Right cardiac atrium (tissue), 5 donors: ENCODE measurements at regions not wholly inside any gene's neighbourhood (a gene's known extent, or its start where the extent isn't known, plus 50 kb on each side); places are given as distances from the start of the nearest gene placed in this dataset.
A peak's percentile ranks its signal among the peaks of the same experiment; 100 is the strongest.
"Not testable (repeated sequence)": the region's sequence is repeated elsewhere in the genome, so short reads cannot be mapped to it uniquely, and the experiment has no call there.

ENCODE experiments used
- ATAC-seq, 2 donors: fragments of 200-7000 bp; cut with Tn5 transposase; one replicate each; pipeline versions ENCODE4 v1.8.0 to v1.9.1; 2020; ENCODE audit warnings: moderate library complexity in 2 of 2, mild to moderate bottlenecking in 1 of 2
- DNase-seq, 3 donors: peaks; one replicate each; pipeline ENCODE4 v3.0.0-alpha.2; 2020
- H3K27ac ChIP-seq: one replicate; pipeline ENCODE4 v1.5.1; 2013; ENCODE audit warnings: mild to moderate bottlenecking, low read length, control low read depth, moderate library complexity
- H3K27me3 ChIP-seq: one replicate; pipeline ENCODE4 v1.6.1; 2013; ENCODE audit not compliant: control insufficient read depth, insufficient read depth
- H3K4me1 ChIP-seq: one replicate; pipeline ENCODE4 v1.6.1; 2013; ENCODE audit warnings: low read length; ENCODE audit not compliant: control insufficient read depth, insufficient read depth
- H3K4me3 ChIP-seq: one replicate; pipeline ENCODE4 v1.5.1; 2013; ENCODE audit warnings: low read length, control low read depth
- H3K9me3 ChIP-seq: one replicate; pipeline ENCODE4 v1.6.1; 2013; ENCODE audit warnings: low read length; ENCODE audit not compliant: control insufficient read depth
- WGBS: extraction: QIAGEN DNeasy Blood & Tissue Kit; methylation state at CpG from one replicate; pipeline ENCODE4 v1.1.7; 2013; 5-methylcytosine and 5-hydroxymethylcytosine counted together
- intact Hi-C, 4 donors: fragments of 100-400 bp; cut with DNase I; formaldehyde crosslinking; loops; one replicate each; pipeline versions ENCODE4 v1.11.0 to v1.14.0; 2022 to 2023
- donor health status: healthy with polysubstance abuse.
- donor health status: DM: no; HTN: yes; CAD: no.
- donor health status: DM: no; HTN: no; CAD: no.
- donor health status: DM: no; HTN: yes; CAD: no; lungs with severe emphysema.
- donor health status: DM: yes; HTN: yes; CAD: no.

- no peaks in the 10 kb centered on the region for H3K9me3 ChIP-seq
- H3K27me3 ChIP-seq = no peaks in the 10 kb centered on the region
- no peak for ATAC-seq
- DNase-seq = no peak
- H3K27ac ChIP-seq = no peak overlapping the region
- no peak overlapping the region for H3K4me3 ChIP-seq
- WGBS = 77% methylated on average over 5 of the region's 5 CpGs
- no peaks in the 10 kb centered on the region for H3K4me1 ChIP-seq
- intact Hi-C loops = no loop called here
Measured at GRCh38 chr6:19609972-19610641, 227.1 kb upstream of the ID4 start.

GRCh38 chr6:19612672-19613466, 224.3 kb upstream of the ID4 start:
- 94% methylated on average over 27 of the region's 27 CpGs for WGBS
- H3K4me3 ChIP-seq, H3K4me1 ChIP-seq, intact Hi-C loops, H3K9me3 ChIP-seq, H3K27ac ChIP-seq, ATAC-seq, H3K27me3 ChIP-seq: not testable (repeated sequence)
- DNase-seq = peak in 2 of 3 donors; percentile 45 to 56

DNA sequence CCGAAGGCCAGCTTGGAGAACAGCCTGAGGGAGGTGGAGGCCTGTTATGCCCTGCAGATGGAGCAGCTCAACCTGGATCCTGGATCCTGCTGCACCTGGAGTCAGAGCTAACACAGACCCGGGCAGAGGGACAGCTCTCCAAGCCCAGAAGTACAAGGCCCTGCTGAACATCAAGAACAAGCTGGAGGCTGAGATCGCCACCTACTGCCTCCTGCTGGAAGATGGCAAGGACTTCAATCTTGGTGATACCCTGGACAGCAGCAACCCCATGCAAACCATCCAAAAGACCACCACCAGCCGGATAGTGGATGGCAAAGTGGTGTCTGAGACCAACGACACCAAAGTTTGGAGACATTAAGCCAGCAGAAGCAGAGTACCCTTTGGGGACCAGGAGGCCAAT, 223.5 kb upstream of the ID4 start:
- Histone ChIP-seq H3K4me3 (no peak overlapping the region), H3K9me3 (no peaks in the 10 kb centered on the region), H3K4me1 (no peaks in the 10 kb centered on the region), H3K27ac (no peak overlapping the region), H3K27me3 (no peaks in the 10 kb centered on the region)
- ATAC-seq (no peak), DNase-seq (no peak)
- intact Hi-C loops = no loop called here
- 86% methylated on average over 5 of the region's 5 CpGs for WGBS

- H3K9me3 ChIP-seq = no peaks in the 10 kb centered on the region
- ATAC-seq (no peak), DNase-seq (no peak)
- no peaks in the 10 kb centered on the region for H3K4me1 ChIP-seq
- no peak overlapping the region for H3K27ac ChIP-seq
- no peak overlapping the region for H3K4me3 ChIP-seq
- intact Hi-C loops = no loop called here
- no peaks in the 10 kb centered on the region for H3K27me3 ChIP-seq
Measured at GRCh38 chr6:19616022-19616421, 221.1 kb upstream of the ID4 start.

DNA sequence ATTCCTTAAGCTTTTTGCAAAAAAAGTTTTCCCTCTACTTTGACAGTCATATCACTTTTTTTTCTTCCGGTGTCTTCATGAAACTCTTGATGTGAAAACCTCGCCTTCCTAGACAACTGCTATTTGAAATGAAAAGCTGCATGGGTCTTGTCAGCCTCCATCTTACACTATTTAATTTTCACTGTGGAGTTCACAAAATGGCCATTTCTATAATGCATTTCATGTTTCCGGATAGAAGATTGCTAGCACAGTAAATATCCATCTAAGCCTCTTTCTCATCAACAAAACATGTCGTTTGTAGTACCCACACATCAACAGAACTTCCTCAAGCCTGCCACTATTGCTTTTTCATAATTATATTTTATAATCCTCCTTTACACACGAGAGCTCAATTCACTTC, 204.9 kb upstream of the ID4 start:
- H3K27ac ChIP-seq = no peak overlapping the region
- no peak for DNase-seq
- no peaks in the 10 kb centered on the region for H3K27me3 ChIP-seq
- H3K9me3 ChIP-seq = no peaks in the 10 kb centered on the region
- intact Hi-C loops = no loop called here
- H3K4me3 ChIP-seq = no peak overlapping the region
- H3K4me1 ChIP-seq = no peaks in the 10 kb centered on the region
- WGBS = 81% methylated on average over 5 of the region's 5 CpGs
- no peak for ATAC-seq

DNA sequence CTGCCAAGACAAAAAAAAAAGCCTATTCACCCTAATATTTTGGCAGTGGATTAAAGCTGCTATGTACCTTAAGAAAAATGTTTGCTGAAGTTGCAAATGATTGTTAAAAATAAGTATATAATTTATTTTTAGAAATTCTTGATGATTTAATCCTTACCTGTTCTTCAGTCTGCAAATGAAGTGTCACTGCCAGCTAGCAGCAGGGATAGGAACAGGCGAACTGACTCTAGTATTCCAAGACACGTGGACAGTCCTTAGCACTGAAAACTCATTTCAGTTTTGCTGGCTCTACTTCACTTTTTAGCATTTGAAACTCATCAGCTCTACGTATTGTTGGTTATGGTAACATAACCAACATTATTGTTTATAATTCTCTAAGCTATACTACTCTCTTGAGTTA, 204.4 kb upstream of the ID4 start:
- no peaks in the 10 kb centered on the region for H3K27me3 ChIP-seq
- WGBS = 81% methylated on average over 3 of the region's 3 CpGs
- H3K9me3 ChIP-seq = no peaks in the 10 kb centered on the region
- DNase-seq = no peak
- no peak for ATAC-seq
- no peak overlapping the region for H3K4me3 ChIP-seq
- no peak overlapping the region for H3K27ac ChIP-seq
- H3K4me1 ChIP-seq = no peaks in the 10 kb centered on the region
- intact Hi-C loops = no loop called here

- no peak for ATAC-seq
- H3K4me3 ChIP-seq = no peak overlapping the region
- H3K4me1 ChIP-seq = no peaks in the 10 kb centered on the region
- intact Hi-C loops = no loop called here
- WGBS = 94% methylated on average over 2 of the region's 2 CpGs
- no peaks in the 10 kb centered on the region for H3K9me3 ChIP-seq
- no peak for DNase-seq
- no peak overlapping the region for H3K27ac ChIP-seq
- no peaks in the 10 kb centered on the region for H3K27me3 ChIP-seq
Measured at GRCh38 chr6:19635728-19636127, 201.4 kb upstream of the ID4 start.

GRCh38 chr6:19637010-19637409, 200.2 kb upstream of the ID4 start:
- Histone ChIP-seq H3K4me3 (no peak overlapping the region), H3K9me3 (no peaks in the 10 kb centered on the region), H3K27me3 (no peaks in the 10 kb centered on the region), H3K4me1 (no peaks in the 10 kb centered on the region), H3K27ac (no peak overlapping the region)
- DNase-seq = no peak
- WGBS = 91% methylated on average over 1 of the region's 1 CpG
- intact Hi-C loops = no loop called here
- no peak for ATAC-seq

DNA sequence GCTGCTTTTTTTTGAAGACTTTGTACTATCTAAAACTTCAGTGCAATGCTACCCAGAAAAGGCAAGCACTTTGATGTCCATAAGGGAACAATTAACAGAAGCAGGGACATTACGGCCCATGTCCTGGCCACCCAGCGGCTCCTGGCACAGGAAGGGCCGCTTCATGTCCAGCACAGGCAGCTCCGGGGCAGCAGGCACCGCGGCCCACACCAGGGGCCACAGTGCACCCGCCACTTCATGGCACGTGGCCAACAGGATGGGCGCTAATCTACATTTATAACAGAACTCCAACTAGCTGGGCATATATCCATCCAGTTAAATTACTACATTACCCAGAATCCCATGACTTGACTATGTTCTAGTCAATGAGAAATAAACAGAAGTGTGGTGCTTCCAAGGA, 198.2 kb upstream of the ID4 start:
- ATAC-seq = no peak
- H3K4me1 ChIP-seq = no peaks in the 10 kb centered on the region
- H3K4me3 ChIP-seq = no peak overlapping the region
- H3K27ac ChIP-seq = no peak overlapping the region
- intact Hi-C loops = no loop called here
- no peak for DNase-seq
- H3K9me3 ChIP-seq = no peaks in the 10 kb centered on the region
- WGBS = 89% methylated on average over 9 of the region's 9 CpGs
- H3K27me3 ChIP-seq = no peaks in the 10 kb centered on the region

GRCh38 chr6:19643287-19643686, 193.9 kb upstream of the ID4 start:
- no peak overlapping the region for H3K27ac ChIP-seq
- no peak for ATAC-seq
- H3K4me1 ChIP-seq = no peaks in the 10 kb centered on the region
- WGBS = 92% methylated on average over 2 of the region's 2 CpGs
- DNase-seq = no peak
- H3K9me3 ChIP-seq = no peaks in the 10 kb centered on the region
- H3K4me3 ChIP-seq = no peak overlapping the region
- intact Hi-C loops = no loop called here
- no peaks in the 10 kb centered on the region for H3K27me3 ChIP-seq

GRCh38 chr6:19643713-19644112, 193.5 kb upstream of the ID4 start:
- DNase-seq (no peak), ATAC-seq (no peak)
- WGBS = 73% methylated on average over 2 of the region's 2 CpGs
- no peaks in the 10 kb centered on the region for H3K9me3 ChIP-seq
- no peaks in the 10 kb centered on the region for H3K4me1 ChIP-seq
- no peak overlapping the region for H3K27ac ChIP-seq
- no peaks in the 10 kb centered on the region for H3K27me3 ChIP-seq
- intact Hi-C loops = no loop called here
- H3K4me3 ChIP-seq = no peak overlapping the region
